ENCODE measurements at regions not wholly inside any gene's neighbourhood (a gene's known extent, or its start where the extent isn't known, plus 50 kb on each side); places are given as distances from the start of the nearest gene placed in this dataset.

DNA sequence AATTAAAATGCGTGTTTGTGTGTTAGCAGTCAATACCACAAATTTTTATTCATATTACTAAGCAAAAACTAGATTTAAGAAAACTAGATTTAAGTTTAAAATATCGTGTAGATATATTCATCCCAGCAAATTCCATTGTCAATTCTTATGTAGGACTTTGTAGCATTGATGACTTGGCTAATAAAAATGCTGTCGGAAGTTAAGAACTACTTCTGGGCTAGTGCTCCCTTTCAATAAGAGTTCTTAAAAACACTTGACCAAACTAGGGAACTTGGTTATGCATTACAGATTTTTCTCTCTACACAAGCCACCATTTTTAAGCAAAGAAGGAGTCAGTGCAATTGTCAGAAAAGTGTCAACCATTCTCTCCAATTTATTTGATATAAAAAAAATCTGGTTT is 68.7 kb upstream of the RAD23B start:
- intact Hi-C loops (cut with micrococcal nuclease) (no loop called here), dilution Hi-C loops (cut with HindIII; ENCODE audit: low sequenced_read_pairs, unreplicated experiment) (no loop called here), in situ Hi-C loops (cut with MboI; ENCODE audit: low sequenced_read_pairs) (no loop called here)
- H3K23ac ChIP-seq (ENCODE audit: low read depth, low read length) = no peak overlapping the region
- 0 out of 3 replicates have a peak overlapping the region, but pooled peaks have one; percentile 1 for H2BK15ac ChIP-seq (ENCODE audit: low read depth, low read length)
- peak overlapping the region; percentile 75; the same call in 1 of the 2 replicates for H2BK20ac ChIP-seq (ENCODE audit: low read depth, low read length)
- H2AK9ac ChIP-seq (replicated peaks; ENCODE audit: low read depth, low read length, poor library complexity) = no peak overlapping the region
- TF ChIP-seq FOS (IDR thresholded peaks at IDR 0.05; ENCODE audit: low read depth, low read length) = no peak
- no peak for TF ChIP-seq NFE2L2 (IDR thresholded peaks at IDR 0.05; ENCODE audit: low read depth, low read length)
- TF ChIP-seq RCOR1 (IDR thresholded peaks at IDR 0.05; ENCODE audit: insufficient replicate concordance, low read length) = no peak
- no peak for TF ChIP-seq BHLHE40 (IDR thresholded peaks at IDR 0.05; ENCODE audit: low read depth, low read length)
- TF ChIP-seq MAZ (IDR thresholded peaks at IDR 0.05; ENCODE audit: borderline replicate concordance, low read depth, low read length) = no peak
- TF ChIP-seq, protein P1, sequence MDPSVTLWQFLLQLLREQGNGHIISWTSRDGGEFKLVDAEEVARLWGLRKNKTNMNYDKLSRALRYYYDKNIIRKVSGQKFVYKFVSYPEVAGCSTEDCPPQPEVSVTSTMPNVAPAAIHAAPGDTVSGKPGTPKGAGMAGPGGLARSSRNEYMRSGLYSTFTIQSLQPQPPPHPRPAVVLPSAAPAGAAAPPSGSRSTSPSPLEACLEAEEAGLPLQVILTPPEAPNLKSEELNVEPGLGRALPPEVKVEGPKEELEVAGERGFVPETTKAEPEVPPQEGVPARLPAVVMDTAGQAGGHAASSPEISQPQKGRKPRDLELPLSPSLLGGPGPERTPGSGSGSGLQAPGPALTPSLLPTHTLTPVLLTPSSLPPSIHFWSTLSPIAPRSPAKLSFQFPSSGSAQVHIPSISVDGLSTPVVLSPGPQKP (IDR thresholded peaks at IDR 0.05; ENCODE audit: borderline replicate concordance, low read depth, low read length) = no peak
- no peak for TF ChIP-seq SMC3 (IDR thresholded peaks at IDR 0.05; ENCODE audit: low read depth, low read length)
- no peak for TF ChIP-seq RFX5 (IDR thresholded peaks at IDR 0.05; ENCODE audit: low read depth, low read length)
- TF ChIP-seq CEBPB (IDR thresholded peaks at IDR 0.05; ENCODE audit: low read depth, low read length) = no peak
- TF ChIP-seq MAFK (IDR thresholded peaks at IDR 0.05; ENCODE audit: low read depth, low read length) = no peak
- no peak for TF ChIP-seq RAD21 (IDR thresholded peaks at IDR 0.05; ENCODE audit: low read length)
- no peak for TF ChIP-seq MXI1 (IDR thresholded peaks at IDR 0.05; ENCODE audit: borderline replicate concordance, low read depth, low read length)
- H3K14ac ChIP-seq (replicated peaks; ENCODE audit: low read depth, low read length) = no peak overlapping the region
- no peak overlapping the region for H4K91ac ChIP-seq (ENCODE audit: insufficient read depth, low read depth, low read length)
- H4K20me1 ChIP-seq (ENCODE audit: insufficient read depth, low read length) = no peaks in the 10 kb centered on the region
- no peaks in the 10 kb centered on the region for H3K79me1 ChIP-seq (ENCODE audit: low read depth in 1 of 2, low read length in 2 of 2)
- H3K18ac ChIP-seq (ENCODE audit: low read depth, low read length) = no peak overlapping the region
- H3K4me2 ChIP-seq (ENCODE audit: low read depth, low read length) = no peak overlapping the region
- H3K9me3 ChIP-seq (ENCODE audit: control insufficient read depth, insufficient read depth, low read length) = no peaks in the 10 kb centered on the region
- peaks cover 8% of the 10 kb centered on the region for H3K4me1 ChIP-seq (ENCODE audit: control insufficient read depth, insufficient read depth, low read length)
- no peak overlapping the region for H3K56ac ChIP-seq (ENCODE audit: extremely low read depth, insufficient read depth, low read length)
- H3K4me3 ChIP-seq (ENCODE audit: insufficient read depth, low read depth, low read length) = no peak overlapping the region
- DNase-seq = no peak
- ATAC-seq (ENCODE audit: low read depth) = no peak
- H4K8ac ChIP-seq (ENCODE audit: low read depth in 2 of 2, low read length in 2 of 2) = no peak overlapping the region
- ChIA-PET CTCF (no interaction called here), POLR2A (ENCODE audit: unreplicated experiment) (no interaction called here)
- H3K36me3 ChIP-seq (ENCODE audit: control insufficient read depth, insufficient read depth, low read length) = no peaks in the 10 kb centered on the region
- no peak overlapping the region for H2AK5ac ChIP-seq (ENCODE audit: low read depth, low read length)
- no peak overlapping the region for H3K4ac ChIP-seq (ENCODE audit: low read depth, low read length)
- BruUV-seq (replicated peaks) = no TSS peak
- H3K9ac ChIP-seq (ENCODE audit: low read depth, low read length) = no peak overlapping the region
- peaks cover 3% of the 10 kb centered on the region; the same call in 1 of the 2 replicates for H3K9me1 ChIP-seq (ENCODE audit: insufficient read depth, low read length)
- no peak overlapping the region for H3K27ac ChIP-seq (ENCODE audit: insufficient read depth, low read length)
- no peak overlapping the region for H4K5ac ChIP-seq (ENCODE audit: low read depth, low read length)
- no peak overlapping the region for H2BK5ac ChIP-seq (ENCODE audit: low read depth, low read length, poor library complexity, severe bottlenecking)
- H3K27me3 ChIP-seq (ENCODE audit: control insufficient read depth, insufficient read depth, low read length) = no peaks in the 10 kb centered on the region
- no CpG with 5 or more reads among the region's 3 CpGs for WGBS, 2 experiments (ENCODE audit: extremely low coverage in 2 of 2, insufficient read length in 1 of 2)
- no peak overlapping the region for H2AFZ ChIP-seq (replicated peaks; ENCODE audit: low read length, poor library complexity)
- H2BK120ac ChIP-seq (ENCODE audit: low read depth, low read length) = peak overlapping the region; percentile 40; the same call in 1 of the 2 replicates
